HG02678 (cell line): ENCODE measurements at regions not wholly inside any gene's neighbourhood (a gene's known extent, or its start where the extent isn't known, plus 50 kb on each side); places are given as distances from the start of the nearest gene placed in this dataset.

Experiments used
- ATAC-seq: cut with Tn5 transposase; IDR thresholded peaks from one replicate; pipeline ENCODE4 v1.9.1; 2021; ENCODE audit warnings: mild to moderate bottlenecking, moderate library complexity; ENCODE audit not compliant: unreplicated experiment

DNA sequence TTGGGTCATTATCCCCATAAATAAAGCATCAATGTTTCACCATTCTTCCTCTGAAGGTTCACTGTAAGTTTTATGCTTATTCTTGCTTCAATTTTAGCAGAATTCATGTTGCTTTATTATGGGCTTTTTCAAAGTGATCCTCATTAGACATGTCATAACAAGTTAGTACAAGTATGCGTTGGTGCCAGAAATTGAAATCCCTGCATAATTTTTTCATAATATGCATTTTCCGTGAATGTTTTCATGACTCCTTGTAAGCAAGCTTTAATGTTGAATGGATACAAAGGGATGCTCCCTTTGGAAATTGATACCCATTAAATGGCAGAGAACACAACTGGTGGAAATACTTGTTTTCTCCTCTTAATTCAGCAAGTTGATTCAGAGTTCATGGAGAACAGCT is 179.7 kb downstream of the ST6GAL2 start:
- ATAC-seq = no peak

DNA sequence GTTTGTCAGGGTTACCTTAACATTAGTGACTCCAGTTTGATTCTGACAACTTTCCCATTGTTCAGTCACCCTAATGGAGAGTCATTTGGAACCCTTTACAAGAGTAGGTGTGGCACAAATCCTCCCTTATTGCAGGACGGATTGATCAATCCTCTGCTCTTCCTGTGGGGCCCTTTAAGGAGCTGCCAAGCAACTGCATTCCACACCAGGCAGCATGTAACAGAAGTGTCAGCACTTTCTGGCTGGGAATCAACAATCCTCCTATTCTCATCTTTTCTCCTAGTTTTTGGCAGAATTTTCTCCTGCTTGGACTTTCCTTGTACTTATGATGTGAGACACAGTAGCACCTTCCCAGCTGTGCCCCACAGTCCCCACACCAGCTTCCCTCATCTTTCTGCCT is 177.8 kb downstream of the ST6GAL2 start:
- ATAC-seq = no peak

DNA sequence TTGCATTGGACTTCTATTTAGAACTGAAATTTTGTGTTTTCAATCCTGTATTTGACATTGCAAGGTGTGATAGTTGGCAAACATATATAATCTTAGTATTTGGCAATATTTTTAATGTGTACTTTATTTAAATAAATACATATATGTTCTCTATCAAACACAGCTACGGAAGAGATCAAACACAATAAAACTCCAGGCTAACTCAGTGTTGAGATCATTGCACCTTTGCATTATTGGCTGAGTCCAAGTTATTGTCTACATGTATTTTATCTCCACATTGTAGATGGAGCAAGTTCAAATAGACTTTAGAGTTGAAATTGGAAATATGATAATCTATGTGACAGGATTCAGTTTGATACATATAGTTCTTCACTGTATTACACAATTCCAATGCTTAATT is 176.7 kb downstream of the ST6GAL2 start:
- ATAC-seq = no peak

GRCh38 chr2:106719222-106719621 is 166.7 kb downstream of the ST6GAL2 start:
- ATAC-seq = no peak

DNA sequence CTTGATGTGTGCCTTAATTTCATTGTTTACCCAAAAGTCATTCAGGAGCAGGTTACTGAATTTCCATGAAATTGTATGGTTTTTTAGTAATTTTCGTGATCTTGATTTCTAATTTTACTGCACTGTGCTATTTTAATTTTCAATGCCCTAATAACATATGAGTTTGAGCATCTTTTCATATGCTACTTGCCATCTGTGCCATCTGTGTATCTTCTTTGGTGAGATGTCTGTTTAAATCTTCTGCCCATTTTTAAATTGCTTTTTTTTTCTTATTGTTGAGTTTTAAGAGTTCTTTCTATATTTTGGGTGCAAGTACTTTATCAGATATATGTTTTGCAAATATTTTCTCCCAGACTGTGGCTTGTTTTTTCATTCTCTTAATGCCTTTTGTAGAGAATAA is 165.9 kb downstream of the ST6GAL2 start:
- ATAC-seq = no peak

DNA sequence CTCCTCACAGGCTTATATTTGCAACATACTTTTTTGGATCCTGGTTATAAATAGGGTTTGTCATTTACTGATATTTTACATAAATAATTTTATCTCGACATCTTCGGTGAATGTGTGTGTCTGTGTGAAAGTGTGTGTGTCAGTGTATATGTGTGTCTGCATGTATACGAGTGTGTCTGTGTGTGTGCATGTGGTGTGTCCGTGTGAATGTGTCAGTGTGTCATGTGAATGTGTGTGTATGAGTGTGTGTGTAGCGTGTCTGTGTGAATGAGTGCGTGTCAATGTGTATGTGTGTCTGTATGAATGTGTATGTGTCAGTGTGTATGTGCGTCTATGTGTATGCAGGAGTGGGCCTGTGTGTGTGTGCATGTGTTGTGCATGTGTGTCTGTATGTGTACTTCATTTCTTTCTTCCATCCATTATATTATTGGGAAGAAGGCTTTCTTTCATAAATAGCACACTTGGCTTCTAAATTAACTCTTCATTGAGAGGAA is 161.6 kb downstream of the ST6GAL2 start:
- ATAC-seq = no peak

DNA sequence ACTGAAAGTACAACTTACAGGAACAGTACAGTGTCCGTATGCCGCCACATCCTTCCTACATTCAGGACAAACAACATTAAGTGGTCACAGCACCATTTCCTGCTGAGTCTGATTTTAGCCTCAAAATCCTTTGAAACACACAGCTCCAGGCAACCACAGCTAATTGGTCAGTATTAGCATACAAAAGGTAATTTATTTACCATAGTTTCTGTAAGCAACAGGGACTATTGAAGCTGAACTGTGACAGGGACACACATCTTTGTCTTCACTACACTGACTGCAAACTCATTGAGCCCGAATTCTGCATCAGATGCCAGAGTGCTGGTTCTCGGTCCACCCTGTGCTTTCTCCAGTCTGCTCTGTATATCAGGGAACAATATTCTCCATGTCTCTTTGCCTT is 151.8 kb downstream of the ST6GAL2 start:
- ATAC-seq = no peak

DNA sequence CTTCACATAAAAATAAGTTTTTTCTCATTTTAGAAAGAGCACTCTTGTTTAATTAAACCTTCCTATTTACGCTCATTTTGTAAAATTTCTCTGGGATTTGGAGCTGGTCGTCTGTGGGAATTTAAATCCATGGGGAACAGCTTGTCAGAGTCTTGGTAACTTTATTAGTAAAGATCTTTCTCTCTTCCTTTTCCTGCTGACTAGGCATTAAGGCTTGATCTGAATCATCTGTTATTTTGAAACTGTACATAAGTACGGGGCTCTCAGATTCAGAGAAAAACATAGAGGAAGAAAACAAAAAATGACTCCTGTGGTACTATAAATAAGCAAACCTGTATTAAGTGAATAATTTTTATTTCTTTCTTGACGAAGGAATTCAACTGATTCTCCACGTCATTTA is 150.2 kb downstream of the ST6GAL2 start:
- ATAC-seq = no peak

DNA sequence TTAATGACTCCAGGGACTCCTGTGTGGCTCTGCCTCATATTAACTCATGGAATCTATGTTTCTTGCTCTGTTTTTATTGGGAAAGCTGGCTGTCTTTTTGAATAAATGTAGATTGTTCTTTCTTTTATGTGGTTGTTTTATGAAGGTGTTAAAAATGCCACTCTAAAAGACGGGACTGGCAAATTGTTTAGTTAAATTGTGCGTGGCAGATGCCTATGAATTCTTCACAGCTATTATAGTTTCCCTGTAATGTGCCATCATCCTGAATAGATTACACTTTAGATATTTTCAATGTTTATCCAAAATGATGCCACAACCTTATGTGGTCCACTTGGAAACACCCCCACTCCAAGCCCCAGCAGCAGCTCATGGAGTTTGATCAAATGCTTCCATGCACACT is 149.7 kb downstream of the ST6GAL2 start:
- no peak for ATAC-seq

GRCh38 chr2:106745468-106745867 is 140.5 kb downstream of the ST6GAL2 start:
- no peak for ATAC-seq

GRCh38 chr2:106749823-106750222 is 136.1 kb downstream of the ST6GAL2 start:
- no peak for ATAC-seq
